Keratinocyte (primary cell): ENCODE measurements at regions not wholly inside any gene's neighbourhood (a gene's known extent, or its start where the extent isn't known, plus 50 kb on each side); places are given as distances from the start of the nearest gene placed in this dataset.

ENCODE experiments used
- DNase-seq: peaks from one replicate; pipeline ENCODE4 v3.0.0-alpha.2; 2011; ENCODE audit warnings: low read depth, missing footprints, low spot score
- FAIRE-seq: peaks from 2 replicates; lab custom pipeline; 2011; peaks lifted over from hg19 to GRCh38; lab: Jason Lieb, UNC
- H2AFZ ChIP-seq: 2 replicates; pipeline ENCODE4 v1.6.0; 2012; ENCODE audit warnings: low read length, control low read depth, inconsistent platforms; ENCODE audit not compliant: control insufficient read depth
- H3K27ac ChIP-seq: 2 replicates; pipeline ENCODE4 v1.5.1; 2011; ENCODE audit warnings: low read length; ENCODE audit not compliant: control insufficient read depth, insufficient read depth
- H3K27me3 ChIP-seq: 3 replicates; pipeline ENCODE4 v1.6.0; 2011; ENCODE audit warnings: low read length; ENCODE audit not compliant: control insufficient read depth, insufficient read depth; ENCODE audit errors: extremely low read depth
- H3K36me3 ChIP-seq, 2 experiments: 2 replicates in 1 of 2; 3 replicates in 1 of 2; pipeline ENCODE4 v1.5.1; 2011; ENCODE audit warnings: low read length in 2 of 2, mild to moderate bottlenecking in 1 of 2; ENCODE audit not compliant: control insufficient read depth in 2 of 2, insufficient read depth in 2 of 2; ENCODE audit errors: extremely low read depth in 1 of 2
- H3K4me1 ChIP-seq: 3 replicates; pipeline ENCODE4 v1.5.1; 2011; ENCODE audit warnings: low read length; ENCODE audit not compliant: control insufficient read depth, insufficient read depth; ENCODE audit errors: extremely low read depth
- H3K4me2 ChIP-seq: 3 replicates; pipeline ENCODE4 v1.6.0; 2011; ENCODE audit warnings: low read depth, low read length; ENCODE audit not compliant: control insufficient read depth, insufficient read depth; ENCODE audit errors: extremely low read depth
- H3K4me3 ChIP-seq, 3 experiments: fragments of 200-600 bp in 1 of 3; sonication (generic) in 1 of 3; 2 replicates in 2 of 3; 3 replicates in 1 of 3; pipeline ENCODE4 v1.5.1; 2011 to 2016; ENCODE audit warnings: low read length in 3 of 3, mild to moderate bottlenecking in 3 of 3, control low read depth in 2 of 3, inconsistent platforms in 1 of 3, low read depth in 1 of 3, mixed read lengths in 1 of 3, mixed run types in 1 of 3, moderate library complexity in 1 of 3; ENCODE audit not compliant: control insufficient read depth in 2 of 3, insufficient read depth in 2 of 3; ENCODE audit errors: extremely low read depth in 1 of 3
- H3K79me2 ChIP-seq: 2 replicates; pipeline ENCODE4 v1.6.0; 2012; ENCODE audit warnings: low read length; ENCODE audit not compliant: control insufficient read depth, insufficient read depth
- H3K9ac ChIP-seq: 3 replicates; pipeline ENCODE4 v1.6.0; 2011; ENCODE audit warnings: low read length; ENCODE audit not compliant: control insufficient read depth, insufficient read depth; ENCODE audit errors: extremely low read depth
- H3K9me1 ChIP-seq: 3 replicates; pipeline ENCODE4 v1.6.0; 2011; ENCODE audit warnings: low read length; ENCODE audit not compliant: control insufficient read depth, insufficient read depth; ENCODE audit errors: extremely low read depth
- H3K9me3 ChIP-seq: 2 replicates; pipeline ENCODE4 v1.5.1; 2012; ENCODE audit warnings: low read depth, low read length; ENCODE audit not compliant: control insufficient read depth
- H4K20me1 ChIP-seq: 3 replicates; pipeline ENCODE4 v1.6.0; 2011; ENCODE audit warnings: low read length; ENCODE audit not compliant: control insufficient read depth, insufficient read depth; ENCODE audit errors: extremely low read depth
- CTCF ChIP-seq, 3 experiments: IDR thresholded peaks in 1 of 3; conservative IDR thresholded peaks in 1 of 3; optimal IDR thresholded peaks in 1 of 3; 2 replicates in 2 of 3; 3 replicates in 1 of 3; pipeline versions ENCODE3 to v1.5.1; 2011; ENCODE audit warnings: low read length in 3 of 3, mild to moderate bottlenecking in 3 of 3, moderate library complexity in 2 of 3, control low read depth in 1 of 3, inconsistent platforms in 1 of 3; ENCODE audit not compliant: insufficient read depth in 2 of 3; ENCODE audit errors: extremely low read depth in 1 of 3
- EZH2 ChIP-seq: IDR thresholded peaks from one replicate; pipeline ENCODE4 v1.6.1; 2012; ENCODE audit warnings: inconsistent platforms, mild to moderate bottlenecking, low read length, moderate library complexity
- dilution Hi-C: fragments of 300-500 bp; cut with MboI; formaldehyde crosslinking; loops from one replicate; pipeline ENCODE4 v1.7.0; 2020; ENCODE audit warnings: low sequenced_read_pairs; ENCODE audit not compliant: extremely low pct_ligation_motif_present

- no peak overlapping the region for H3K4me2 ChIP-seq
- no peaks in the 10 kb centered on the region for H3K4me1 ChIP-seq
- H3K36me3 ChIP-seq: no peaks in the 10 kb centered on the region
- FAIRE-seq: no peak
- no peaks in the 10 kb centered on the region for H3K79me2 ChIP-seq
- H3K9me3 ChIP-seq: no peaks in the 10 kb centered on the region
- no peak for DNase-seq
- H3K9me1 ChIP-seq: no peaks in the 10 kb centered on the region
- H3K9ac ChIP-seq: no peak overlapping the region
- H3K27me3 ChIP-seq: no peaks in the 10 kb centered on the region
- TF ChIP-seq EZH2 (no peak), CTCF (optimal IDR thresholded peaks at IDR 0.05 in 1 of 3, IDR thresholded peaks at IDR 0.05 in 1 of 3, conservative IDR thresholded peaks at IDR 0.05 in 1 of 3; ENCODE audit: extremely low read depth in 1 of 3, insufficient read depth in 2 of 3, low read length in 3 of 3) (no peak)
- no peak overlapping the region for H3K4me3 ChIP-seq
- no peaks in the 10 kb centered on the region for H4K20me1 ChIP-seq
- H3K27ac ChIP-seq: no peak overlapping the region
- dilution Hi-C loops: no loop called here
- H2AFZ ChIP-seq: no peak overlapping the region
Observed at GRCh38 chr4:117968606-117969005, 65.7 kb upstream of the NDST3 start.

GRCh38 chr4:117971403-117971802 lies 62.9 kb upstream of the NDST3 start:
- Histone ChIP-seq H3K4me1 (no peaks in the 10 kb centered on the region), H3K4me3 (no peak overlapping the region), H3K79me2 (no peaks in the 10 kb centered on the region), H3K27ac (no peak overlapping the region), H2AFZ (no peak overlapping the region), H4K20me1 (no peaks in the 10 kb centered on the region), H3K9me3 (no peaks in the 10 kb centered on the region), H3K9ac (no peak overlapping the region), H3K27me3 (no peaks in the 10 kb centered on the region), H3K36me3 (no peaks in the 10 kb centered on the region), H3K4me2 (no peak overlapping the region), H3K9me1 (no peaks in the 10 kb centered on the region)
- dilution Hi-C loops: no loop called here
- no peak for TF ChIP-seq EZH2
- DNase-seq (no peak), FAIRE-seq (no peak)

- Histone ChIP-seq H3K79me2 (no peaks in the 10 kb centered on the region), H3K4me3 (no peak overlapping the region), H2AFZ (no peak overlapping the region), H3K4me1 (no peaks in the 10 kb centered on the region), H4K20me1 (no peaks in the 10 kb centered on the region), H3K36me3 (no peaks in the 10 kb centered on the region), H3K9me1 (no peaks in the 10 kb centered on the region), H3K27ac (no peak overlapping the region), H3K9ac (no peak overlapping the region), H3K27me3 (no peaks in the 10 kb centered on the region), H3K4me2 (no peak overlapping the region), H3K9me3 (no peaks in the 10 kb centered on the region)
- FAIRE-seq: no peak
- dilution Hi-C loops: no loop called here
- TF ChIP-seq EZH2: no peak
- no peak for DNase-seq
Observed at GRCh38 chr4:117983541-117984365, 50.5 kb upstream of the NDST3 start.
